Mesothelial cell of epicardium (in vitro differentiated cells): ENCODE measurements at regions not wholly inside any gene's neighbourhood (a gene's known extent, or its start where the extent isn't known, plus 50 kb on each side); places are given as distances from the start of the nearest gene placed in this dataset.

Source experiments
- DNase-seq, 2 experiments: peaks; one replicate each; pipeline ENCODE4 v3.0.0; 2021; ENCODE audit warnings: low spot score in 2 of 2; ENCODE audit not compliant: unreplicated experiment in 2 of 2
- H3K27ac Mint-ChIP-seq: 2 replicates; pipeline ENCODE4 v1.8.0; 2021; ENCODE audit warnings: mixed read lengths
- H3K27me3 Mint-ChIP-seq: 2 replicates; pipeline ENCODE4 v1.8.0; 2021; ENCODE audit warnings: low read depth, mixed read lengths
- H3K36me3 Mint-ChIP-seq: 2 replicates; pipeline ENCODE4 v1.8.0; 2021; ENCODE audit warnings: mixed read lengths
- H3K4me1 Mint-ChIP-seq: 2 replicates; pipeline ENCODE4 v1.8.0; 2021; ENCODE audit warnings: mixed read lengths
- H3K4me3 Mint-ChIP-seq: 2 replicates; pipeline ENCODE4 v1.8.0; 2021; ENCODE audit warnings: mild to moderate bottlenecking, moderate library complexity, mixed read lengths
- H3K9me3 Mint-ChIP-seq: 2 replicates; pipeline ENCODE4 v1.8.0; 2021; ENCODE audit warnings: mixed read lengths
- TF ChIP-seq, protein P1 (sequence below): fragments of 200-600 bp; sonication (generic); IDR thresholded peaks from one replicate; pipeline ENCODE4 v1.5.0; 2021; ENCODE audit warnings: antibody characterized with exemption; ENCODE audit not compliant: unreplicated experiment

DNA sequence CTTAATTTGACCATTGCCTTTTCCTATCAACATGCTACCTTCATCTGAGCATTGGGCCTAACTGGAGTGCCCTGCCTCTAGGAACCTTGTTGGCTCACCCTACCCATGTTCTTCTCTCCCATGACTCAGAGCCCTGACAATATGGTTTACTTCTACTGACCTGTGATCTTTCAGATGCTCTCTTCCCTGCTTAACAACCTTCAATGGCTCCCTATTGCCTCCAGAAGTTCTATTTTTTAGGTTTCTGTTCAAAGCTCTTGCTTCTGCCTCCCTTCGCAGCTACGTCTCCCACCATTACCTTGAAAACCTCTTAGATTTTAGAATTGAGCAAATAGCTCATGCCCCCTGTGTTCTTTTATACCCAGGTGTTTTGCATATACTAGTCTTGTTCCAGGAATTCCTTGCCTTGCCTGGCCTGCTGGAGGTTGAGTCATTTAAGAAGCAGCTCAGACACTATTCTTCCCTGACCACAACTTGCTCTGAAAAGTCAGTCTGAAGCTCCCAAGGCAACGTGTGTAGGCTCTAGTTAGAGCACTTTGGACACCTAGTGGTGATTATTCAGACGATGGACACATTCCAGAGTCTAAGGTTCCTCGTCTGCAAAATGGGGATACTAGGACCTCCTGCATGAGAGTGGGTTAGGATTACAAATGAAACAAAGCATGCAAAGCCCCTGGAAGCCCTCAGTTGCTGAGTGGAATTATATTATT lies 64.4 kb upstream of the EMX2 start:
- Mint-ChIP-seq H3K9me3 (peaks cover 3% of the 10 kb centered on the region), H3K27me3 (peaks cover 61% of the 10 kb centered on the region), H3K4me3 (no peak overlapping the region), H3K4me1 (no peaks in the 10 kb centered on the region), H3K27ac (no peak overlapping the region), H3K36me3 (no peaks in the 10 kb centered on the region)
- TF ChIP-seq, protein P1, sequence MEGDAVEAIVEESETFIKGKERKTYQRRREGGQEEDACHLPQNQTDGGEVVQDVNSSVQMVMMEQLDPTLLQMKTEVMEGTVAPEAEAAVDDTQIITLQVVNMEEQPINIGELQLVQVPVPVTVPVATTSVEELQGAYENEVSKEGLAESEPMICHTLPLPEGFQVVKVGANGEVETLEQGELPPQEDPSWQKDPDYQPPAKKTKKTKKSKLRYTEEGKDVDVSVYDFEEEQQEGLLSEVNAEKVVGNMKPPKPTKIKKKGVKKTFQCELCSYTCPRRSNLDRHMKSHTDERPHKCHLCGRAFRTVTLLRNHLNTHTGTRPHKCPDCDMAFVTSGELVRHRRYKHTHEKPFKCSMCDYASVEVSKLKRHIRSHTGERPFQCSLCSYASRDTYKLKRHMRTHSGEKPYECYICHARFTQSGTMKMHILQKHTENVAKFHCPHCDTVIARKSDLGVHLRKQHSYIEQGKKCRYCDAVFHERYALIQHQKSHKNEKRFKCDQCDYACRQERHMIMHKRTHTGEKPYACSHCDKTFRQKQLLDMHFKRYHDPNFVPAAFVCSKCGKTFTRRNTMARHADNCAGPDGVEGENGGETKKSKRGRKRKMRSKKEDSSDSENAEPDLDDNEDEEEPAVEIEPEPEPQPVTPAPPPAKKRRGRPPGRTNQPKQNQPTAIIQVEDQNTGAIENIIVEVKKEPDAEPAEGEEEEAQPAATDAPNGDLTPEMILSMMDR = no peak
- no peak for DNase-seq

DNA sequence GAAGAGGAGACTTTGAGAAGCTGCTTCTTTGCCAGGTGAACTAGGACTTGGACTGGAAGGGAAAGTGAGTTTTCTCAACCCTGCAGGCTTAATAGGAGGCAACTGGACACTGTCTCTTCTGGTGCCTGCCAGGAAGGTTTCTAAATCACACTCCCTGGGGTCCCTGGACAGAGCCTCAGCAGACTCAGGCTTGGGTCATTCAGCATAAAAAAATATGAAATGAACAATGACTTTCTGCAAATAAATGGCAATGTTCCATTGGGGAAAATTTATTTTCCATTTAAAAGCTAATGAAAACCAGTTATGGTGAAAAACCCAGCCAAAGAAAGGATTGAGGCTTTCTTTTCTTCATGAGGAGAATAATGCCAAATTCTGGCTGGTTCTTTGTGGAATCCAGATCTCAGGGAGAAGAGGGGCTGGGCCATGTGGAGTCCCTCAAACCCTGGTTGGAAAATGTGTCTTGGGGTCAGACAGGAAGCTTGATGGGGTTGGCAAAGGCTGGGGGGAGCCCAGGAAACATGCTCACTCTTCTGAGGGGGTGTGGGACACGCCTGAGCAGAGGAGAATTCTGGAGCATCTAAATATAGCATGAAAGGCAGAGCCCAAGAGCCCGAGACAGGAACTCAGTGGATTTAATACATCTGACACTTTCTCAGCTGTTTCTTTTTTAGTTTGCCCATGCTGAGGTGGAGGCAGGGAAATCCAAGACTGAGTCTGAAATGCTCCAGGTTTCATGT lies 65.2 kb upstream of the EMX2 start:
- Mint-ChIP-seq H3K27me3 (peaks cover 63% of the 10 kb centered on the region), H3K4me3 (no peak overlapping the region), H3K4me1 (no peaks in the 10 kb centered on the region), H3K27ac (no peak overlapping the region), H3K36me3 (no peaks in the 10 kb centered on the region), H3K9me3 (peaks cover 3% of the 10 kb centered on the region)
- no peak for DNase-seq
- TF ChIP-seq, protein P1 = no peak

DNA sequence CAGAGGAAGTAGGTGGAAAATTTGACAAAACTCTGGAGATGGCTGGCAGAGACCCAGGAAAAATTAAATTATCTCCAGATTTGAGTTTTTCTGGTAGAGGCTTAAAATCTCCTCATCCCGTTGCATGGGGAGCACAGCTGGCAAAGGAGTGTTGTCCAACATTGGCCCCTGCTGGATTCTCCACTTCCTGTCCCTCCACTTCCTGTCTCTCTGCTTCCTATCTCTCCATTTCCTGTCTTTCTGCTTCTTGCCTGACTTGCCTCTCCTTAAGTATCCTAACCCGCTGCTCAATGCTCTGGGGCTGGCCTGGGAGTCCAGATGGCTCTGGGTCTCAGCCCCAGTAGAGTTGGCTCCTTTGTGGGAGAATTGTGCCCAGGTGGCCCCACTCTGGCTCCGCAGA lies 65.8 kb upstream of the EMX2 start:
- Mint-ChIP-seq H3K4me3 (no peak overlapping the region), H3K4me1 (no peaks in the 10 kb centered on the region), H3K27ac (no peak overlapping the region), H3K9me3 (peaks cover 3% of the 10 kb centered on the region), H3K36me3 (no peaks in the 10 kb centered on the region), H3K27me3 (peaks cover 68% of the 10 kb centered on the region)
- TF ChIP-seq, protein P1 = no peak
- DNase-seq = no peak

DNA sequence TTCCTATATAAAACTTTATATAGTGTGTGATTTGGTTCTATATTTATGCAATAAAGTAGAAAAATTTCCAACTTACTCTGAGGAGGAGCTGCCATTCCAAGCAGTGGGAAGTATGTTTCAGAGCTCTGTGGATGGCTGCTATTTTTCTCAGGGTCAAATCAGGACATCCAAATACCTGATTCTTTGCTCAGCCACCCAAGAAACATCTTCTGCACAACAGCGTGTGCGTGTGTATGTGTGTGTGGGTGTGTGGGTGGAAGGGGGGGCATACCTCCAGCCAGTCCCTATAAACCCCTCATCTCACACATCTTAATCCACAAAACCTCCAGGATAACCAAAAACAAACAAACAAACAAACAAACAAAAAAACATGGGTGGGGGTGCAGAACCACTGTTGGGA lies 66.3 kb upstream of the EMX2 start:
- H3K27me3 Mint-ChIP-seq = peaks cover 72% of the 10 kb centered on the region
- TF ChIP-seq, protein P1 = no peak
- H3K36me3 Mint-ChIP-seq = no peaks in the 10 kb centered on the region
- no peak for DNase-seq
- H3K4me3 Mint-ChIP-seq = no peak overlapping the region
- H3K27ac Mint-ChIP-seq = no peak overlapping the region
- H3K9me3 Mint-ChIP-seq = peaks cover 3% of the 10 kb centered on the region
- H3K4me1 Mint-ChIP-seq = no peaks in the 10 kb centered on the region

DNA sequence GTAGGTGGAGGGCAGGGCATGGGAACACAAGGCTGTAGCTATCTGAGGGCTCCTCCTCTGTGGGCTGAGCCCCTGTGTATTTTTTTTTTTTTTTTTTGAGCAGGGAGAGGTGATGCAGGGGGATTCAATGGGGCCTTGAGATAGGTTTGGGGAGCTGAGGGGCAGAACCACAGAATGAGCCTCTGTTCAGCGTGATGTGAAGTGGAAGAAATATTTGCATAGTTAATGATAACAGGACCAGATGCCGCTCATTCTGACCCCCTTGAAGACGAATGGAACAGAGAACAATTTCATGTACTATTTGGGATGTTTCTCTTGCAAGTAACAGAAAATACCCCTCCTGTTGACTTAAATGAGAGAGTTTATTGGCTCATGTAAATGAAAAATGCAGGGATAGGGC lies 69.7 kb upstream of the EMX2 start:
- TF ChIP-seq, protein P1 = no peak
- Mint-ChIP-seq H3K9me3 (no peaks in the 10 kb centered on the region), H3K27ac (no peak overlapping the region), H3K36me3 (no peaks in the 10 kb centered on the region), H3K4me1 (no peaks in the 10 kb centered on the region), H3K4me3 (no peak overlapping the region), H3K27me3 (peaks cover 64% of the 10 kb centered on the region)
- no peak for DNase-seq
